DND-41 (cell line): ENCODE measurements at regions not wholly inside any gene's neighbourhood (a gene's known extent, or its start where the extent isn't known, plus 50 kb on each side); places are given as distances from the start of the nearest gene placed in this dataset.

Source experiments
- ATAC-seq: fragments of 200-7000 bp; cut with Tn5 transposase; 3 replicates; pipeline ENCODE4 v1.9.1; 2021; ENCODE audit warnings: low read depth; ENCODE audit not compliant: insufficient read depth
- DNase-seq: peaks from one replicate; pipeline ENCODE4 v3.0.0-alpha.2; 2020
- H2AFZ ChIP-seq: 2 replicates; pipeline ENCODE4 v1.6.0; 2012; ENCODE audit warnings: low read depth, low read length
- H3K27ac ChIP-seq: 2 replicates; pipeline ENCODE4 v1.5.1; 2012; ENCODE audit warnings: low read length, inconsistent platforms
- H3K27me3 ChIP-seq: fragments of 200-600 bp; sonication (generic); 2 replicates; pipeline ENCODE4 v1.6.0; 2012; ENCODE audit warnings: low read length, mild to moderate bottlenecking, inconsistent platforms; ENCODE audit not compliant: insufficient read depth, poor library complexity
- H3K36me3 ChIP-seq: 2 replicates; pipeline ENCODE4 v1.5.1; 2012; ENCODE audit warnings: low read length, inconsistent platforms; ENCODE audit not compliant: insufficient read depth
- H3K4me1 ChIP-seq: 2 replicates; pipeline ENCODE4 v1.5.1; 2012; ENCODE audit warnings: mild to moderate bottlenecking, low read length; ENCODE audit not compliant: insufficient read depth
- H3K4me2 ChIP-seq: 2 replicates; pipeline ENCODE4 v1.6.0; 2012; ENCODE audit warnings: mild to moderate bottlenecking, moderate library complexity, low read length, inconsistent platforms; ENCODE audit not compliant: insufficient read depth
- H3K4me3 ChIP-seq, 2 experiments: fragments of 200-600 bp in 1 of 2; shearing (Covaris generic) in 1 of 2; 2 replicates each; pipeline ENCODE4 v1.5.1; 2012 to 2016; ENCODE audit warnings: inconsistent platforms in 2 of 2, low read length in 2 of 2, mild to moderate bottlenecking in 2 of 2, low read depth in 1 of 2, moderate library complexity in 1 of 2
- H3K79me2 ChIP-seq: 2 replicates; pipeline ENCODE4 v1.6.0; 2012; ENCODE audit warnings: low read length, inconsistent platforms; ENCODE audit not compliant: insufficient read depth
- H3K9ac ChIP-seq: 2 replicates; pipeline ENCODE4 v1.6.0; 2012; ENCODE audit warnings: low read depth, mild to moderate bottlenecking, inconsistent platforms, low read length, moderate library complexity
- H3K9me3 ChIP-seq: 2 replicates; pipeline ENCODE4 v1.5.1; 2012; ENCODE audit warnings: low read length, moderate library complexity, mild to moderate bottlenecking, inconsistent platforms; ENCODE audit not compliant: insufficient read depth, severe bottlenecking
- H4K20me1 ChIP-seq: 2 replicates; pipeline ENCODE4 v1.6.0; 2012; ENCODE audit warnings: low read length; ENCODE audit not compliant: insufficient read depth
- CTCF ChIP-seq: IDR thresholded peaks from 2 replicates; pipeline ENCODE4 v1.5.1; 2012; ENCODE audit warnings: borderline replicate concordance, low read length, moderate library complexity, mild to moderate bottlenecking; ENCODE audit not compliant: poor library complexity, severe bottlenecking; ENCODE audit errors: extremely low read depth
- EZH2 ChIP-seq: IDR thresholded peaks from 3 replicates; pipeline ENCODE4 v1.6.1; 2012; ENCODE audit warnings: borderline replicate concordance, low read depth, mild to moderate bottlenecking, moderate library complexity, low read length, inconsistent platforms; ENCODE audit not compliant: severe bottlenecking

GRCh38 chr2:163852616-163853015 is 116.8 kb upstream of the FIGN start:
- no peak overlapping the region for H3K4me2 ChIP-seq
- no peaks in the 10 kb centered on the region for H3K27me3 ChIP-seq
- no peak overlapping the region for H3K4me3 ChIP-seq
- no peak overlapping the region for H3K27ac ChIP-seq
- no peak overlapping the region for H3K9ac ChIP-seq
- H4K20me1 ChIP-seq: no peaks in the 10 kb centered on the region
- ATAC-seq: no peak
- no peak overlapping the region for H2AFZ ChIP-seq
- no peaks in the 10 kb centered on the region for H3K36me3 ChIP-seq
- no peak for TF ChIP-seq EZH2
- TF ChIP-seq CTCF: no peak
- no peak for DNase-seq
- H3K9me3 ChIP-seq: no peaks in the 10 kb centered on the region
- H3K4me1 ChIP-seq: no peaks in the 10 kb centered on the region
- H3K79me2 ChIP-seq: no peaks in the 10 kb centered on the region

- DNase-seq: no peak
- Histone ChIP-seq H2AFZ (no peak overlapping the region), H3K27ac (no peak overlapping the region)
Observed at GRCh38 chr2:163849756-163850435, 114.1 kb upstream of the FIGN start.

GRCh38 chr2:163838890-163839289 is 103.1 kb upstream of the FIGN start:
- Histone ChIP-seq H4K20me1 (no peaks in the 10 kb centered on the region), H3K9me3 (no peaks in the 10 kb centered on the region), H2AFZ (no peak overlapping the region), H3K9ac (no peak overlapping the region), H3K36me3 (no peaks in the 10 kb centered on the region), H3K4me1 (no peaks in the 10 kb centered on the region), H3K27me3 (no peaks in the 10 kb centered on the region), H3K4me2 (no peak overlapping the region), H3K79me2 (no peaks in the 10 kb centered on the region), H3K4me3 (no peak overlapping the region), H3K27ac (no peak overlapping the region)
- DNase-seq (no peak), ATAC-seq (no peak)
- TF ChIP-seq EZH2 (no peak), CTCF (no peak)

More at GRCh38 chr2:163849756-163850435, 114.1 kb upstream of the FIGN start:
- Histone ChIP-seq H3K36me3 (no peaks in the 10 kb centered on the region), H3K27me3 (no peaks in the 10 kb centered on the region), H3K79me2 (no peaks in the 10 kb centered on the region), H3K4me2 (no peak overlapping the region), H4K20me1 (no peaks in the 10 kb centered on the region), H3K9me3 (no peaks in the 10 kb centered on the region), H3K4me1 (no peaks in the 10 kb centered on the region), H3K4me3 (no peak overlapping the region), H3K9ac (no peak overlapping the region)
- no peak for TF ChIP-seq CTCF
- no peak for TF ChIP-seq EZH2
- ATAC-seq: no peak
